K562 (cell line): ENCODE measurements at regions not wholly inside any gene's neighbourhood (a gene's known extent, or its start where the extent isn't known, plus 50 kb on each side); places are given as distances from the start of the nearest gene placed in this dataset.

Experiments
- ATAC-seq: fragments of 200-7000 bp; cut with Tn5 transposase; 3 replicates; pipeline ENCODE4 v1.9.1; 2020; ENCODE audit warnings: moderate library complexity
- BruUV-seq: library from RNA; stranded (reverse); fragments of 400-500 nt; replicated peaks from 2 replicates; lab custom pipeline; 2021; lab: Mats Ljungman, UMichigan
- CTCF ChIA-PET: fragments of 300-600 bp; formaldehyde crosslinking; extraction: SDS; loops from one replicate; lab custom pipeline; 2021; ENCODE audit warnings: low intra/inter-chr PET ratio; lab: Yijun Ruan, JAX
- POLR2A ChIA-PET: fragments of 300-600, 350-650 bp; sonication (Branson Sonifier 250); formaldehyde crosslinking; extraction: SDS; loops from one replicate; lab custom pipeline; 2021; ENCODE audit warnings: antibody characterized with exemption, inconsistent platforms; lab: Yijun Ruan, JAX
- DNase-seq, 4 experiments: peaks; one replicate each; pipeline versions ENCODE4 v3.0.0 to v3.0.0-alpha.2; 2011 to 2018; ENCODE audit warnings: low spot score in 3 of 4, mixed read lengths in 3 of 4; ENCODE audit errors: extremely low read depth in 1 of 4
- FAIRE-seq: peaks from 2 replicates; lab custom pipeline; 2011; peaks lifted over from hg19 to GRCh38; lab: Jason Lieb, UNC
- H2AFZ ChIP-seq: 2 replicates; pipeline ENCODE4 v1.6.0; 2011; ENCODE audit warnings: low read depth, low read length, control low read depth, inconsistent platforms
- H3K27ac ChIP-seq: fragments of 200-600 bp; 3 replicates; pipeline ENCODE4 v1.8.0; 2011; ENCODE audit warnings: low read depth, mild to moderate bottlenecking, control low read depth, inconsistent platforms, low read length, moderate library complexity, mixed read lengths; ENCODE audit errors: extremely low read depth
- H3K27me3 ChIP-seq, 2 experiments: fragments of 300-600 bp in 1 of 2; 2 replicates in 1 of 2; 3 replicates in 1 of 2; pipeline versions ENCODE4 v1.6.0 to v1.8.0; 2011; ENCODE audit warnings: inconsistent platforms in 2 of 2, low read length in 2 of 2, mild to moderate bottlenecking in 1 of 2, mixed read lengths in 1 of 2, moderate library complexity in 1 of 2; ENCODE audit not compliant: control insufficient read depth in 2 of 2, insufficient read depth in 2 of 2
- H3K36me3 ChIP-seq: fragments of 300-600 bp; 3 replicates; pipeline ENCODE4 v1.8.0; 2011; ENCODE audit warnings: mild to moderate bottlenecking, low read length, inconsistent platforms; ENCODE audit not compliant: control insufficient read depth, insufficient read depth
- H3K4me1 ChIP-seq, 2 experiments: fragments of 200-600 bp in 1 of 2; replicated peaks in 1 of 2; 2 replicates in 1 of 2; 3 replicates in 1 of 2; pipeline versions ENCODE4 v1.5.1 to v1.8.0; 2011; ENCODE audit warnings: inconsistent platforms in 2 of 2, low read length in 2 of 2, mild to moderate bottlenecking in 1 of 2, mixed read lengths in 1 of 2, moderate library complexity in 1 of 2; ENCODE audit not compliant: control insufficient read depth in 2 of 2, insufficient read depth in 2 of 2
- H3K4me2 ChIP-seq: 2 replicates; pipeline ENCODE4 v1.6.1; 2011; ENCODE audit warnings: low read length, control low read depth, inconsistent platforms, mixed read lengths; ENCODE audit not compliant: insufficient read depth
- H3K4me3 ChIP-seq: fragments of 200-600 bp; sonication (generic), shearing (Covaris generic); 2 replicates; pipeline ENCODE4 v1.5.1; 2016; ENCODE audit warnings: control low read depth, inconsistent platforms
- H3K79me2 ChIP-seq: fragments of 200-600 bp; 3 replicates; pipeline ENCODE4 v1.8.0; 2011; ENCODE audit warnings: low read length, inconsistent platforms; ENCODE audit not compliant: control insufficient read depth, insufficient read depth
- H3K9ac ChIP-seq, 2 experiments: 2 replicates each; pipeline versions ENCODE4 v1.6.0 to v1.6.1; 2011; ENCODE audit warnings: low read depth in 2 of 2, low read length in 2 of 2, control low read depth in 1 of 2, inconsistent platforms in 1 of 2, mild to moderate bottlenecking in 1 of 2, mixed read lengths in 1 of 2; ENCODE audit not compliant: insufficient read depth in 1 of 2
- H3K9me1 ChIP-seq: one replicate; pipeline ENCODE4 v1.6.0; 2011; ENCODE audit warnings: inconsistent platforms, mild to moderate bottlenecking, low read length, moderate library complexity; ENCODE audit not compliant: control insufficient read depth, insufficient read depth
- H3K9me3 ChIP-seq: replicated peaks from 2 replicates; pipeline ENCODE4 v1.5.1; 2011; ENCODE audit warnings: low read depth, low read length, inconsistent platforms; ENCODE audit not compliant: control insufficient read depth, insufficient read depth
- H4K20me1 ChIP-seq: replicated peaks from 2 replicates; pipeline ENCODE4 v1.6.1; 2011; ENCODE audit warnings: low read length, inconsistent platforms, mixed read lengths; ENCODE audit not compliant: control insufficient read depth, insufficient read depth
- CBFA2T2 ChIP-seq: fragments of 450-650 bp; conservative IDR thresholded peaks from 2 replicates; pipeline ENCODE4 v1.6.1; 2017; ENCODE audit warnings: mild to moderate bottlenecking
- CTCF ChIP-seq, 3 experiments: IDR thresholded peaks in 2 of 3; conservative IDR thresholded peaks in 1 of 3; 2 replicates each; pipeline ENCODE4 v1.5.1; 2011 to 2012; ENCODE audit warnings: low read length in 3 of 3, mild to moderate bottlenecking in 3 of 3, control low read depth in 2 of 3, improper control_type of control experiment in 1 of 3, inconsistent platforms in 1 of 3, low read depth in 1 of 3, mixed read lengths in 1 of 3, moderate library complexity in 1 of 3; ENCODE audit not compliant: insufficient read depth in 2 of 3
- GTF2A2 ChIP-seq: IDR thresholded peaks from 2 replicates; pipeline ENCODE4 v1.6.1; 2016; ENCODE audit warnings: mild to moderate bottlenecking, missing genetic modification characterization, missing compliant biosample characterization
- MED1 ChIP-seq: sonication (generic); formaldehyde crosslinking; IDR thresholded peaks from 2 replicates; pipeline ENCODE4 v1.8.1; 2023; ENCODE audit warnings: missing genetic modification reagents, borderline replicate concordance
- NKRF ChIP-seq: fragments of 450-650 bp; IDR thresholded peaks from 2 replicates; pipeline ENCODE4 v1.6.1; 2016; ENCODE audit warnings: borderline replicate concordance
- PYGO2 ChIP-seq: fragments of 450-650 bp; IDR thresholded peaks from 2 replicates; pipeline ENCODE4 v1.6.1; 2016; ENCODE audit warnings: mild to moderate bottlenecking, missing genetic modification characterization, moderate library complexity, missing compliant biosample characterization
- RBM17 ChIP-seq: fragments of 200-400 bp; formaldehyde crosslinking; IDR thresholded peaks from 2 replicates; pipeline ENCODE4 v1.6.1; 2017; ENCODE audit warnings: low read depth, mild to moderate bottlenecking, low read length, borderline replicate concordance
- SAFB ChIP-seq: fragments of 200-400 bp; formaldehyde crosslinking; IDR thresholded peaks from 2 replicates; pipeline ENCODE4 v1.6.1; 2017; ENCODE audit warnings: low read depth, low read length, borderline replicate concordance
- SIX5 ChIP-seq, 2 experiments: IDR thresholded peaks; 2 replicates each; pipeline ENCODE4 v1.6.1; 2011; ENCODE audit warnings: low read length in 2 of 2, borderline replicate concordance in 1 of 2, low read depth in 1 of 2, mild to moderate bottlenecking in 1 of 2, moderate library complexity in 1 of 2; ENCODE audit not compliant: insufficient read depth in 1 of 2
- SOX6 ChIP-seq: fragments of 450-650 bp; IDR thresholded peaks from 2 replicates; pipeline ENCODE4 v1.6.1; 2014; ENCODE audit warnings: mild to moderate bottlenecking
- TSC22D4 ChIP-seq: fragments of 450-650 bp; IDR thresholded peaks from 2 replicates; pipeline ENCODE4 v1.6.1; 2016; ENCODE audit warnings: missing genetic modification characterization, missing biosample characterization, control low read depth
- YBX1 ChIP-seq: fragments of 450-650 bp; IDR thresholded peaks from 2 replicates; pipeline ENCODE4 v1.7.1; 2016; ENCODE audit warnings: mild to moderate bottlenecking
- YY1 ChIP-seq, 3 experiments: IDR thresholded peaks; 2 replicates each; pipeline ENCODE4 v1.6.1; 2011; ENCODE audit warnings: low read length in 2 of 3, mild to moderate bottlenecking in 2 of 3, moderate library complexity in 2 of 3, borderline replicate concordance in 1 of 3, control low read depth in 1 of 3, low read depth in 1 of 3; ENCODE audit not compliant: insufficient read depth in 3 of 3, insufficient replicate concordance in 2 of 3, control insufficient read depth in 1 of 3, insufficient read length in 1 of 3; ENCODE audit errors: extremely low read depth in 1 of 3
- ZBTB17 ChIP-seq: fragments of 450-650 bp; formaldehyde crosslinking; IDR thresholded peaks from 2 replicates; pipeline ENCODE4 v1.4.0; 2020; ENCODE audit warnings: mild to moderate bottlenecking
- ZNF583 ChIP-seq: fragments of 250-450 bp; sonication (Bioruptor Pico); IDR thresholded peaks from 2 replicates; pipeline ENCODE4 v1.4.0; 2020
- WGBS: fragments of 100-300 bp; shearing (Covaris generic); methylation state at CpG from one replicate; pipeline ENCODE4 v1.1.6; 2016; ENCODE audit warnings: low coverage, mixed read lengths; ENCODE audit not compliant: insufficient coverage; ENCODE audit errors: missing lambda C conversion rate; 5-methylcytosine and 5-hydroxymethylcytosine counted together
- in situ Hi-C: fragments of 300-500 bp; cut with MboI; formaldehyde crosslinking; loops from 4 replicates; pipeline ENCODE4 v1.15.0; 2018; ENCODE audit warnings: inconsistent platforms, mixed read lengths
- intact Hi-C: fragments of 100-400 bp; cut with micrococcal nuclease; formaldehyde crosslinking; loops from 2 replicates; pipeline ENCODE4 v1.14.2; 2022

- TF ChIP-seq PYGO2 (tag) (no peak), NKRF (no peak), RBM17 (no peak), YBX1 (no peak), YY1 (IDR thresholded peaks at IDR 0.05; ENCODE audit: borderline replicate concordance in 1 of 3, control insufficient read depth in 1 of 3, extremely low read depth in 1 of 3, insufficient read depth in 3 of 3, insufficient read length in 1 of 3, insufficient replicate concordance in 2 of 3, low read depth in 1 of 3, low read length in 2 of 3) (no peak), ZNF583 (CRISPR knock-in tag) (no peak), ZBTB17 (CRISPR knock-in tag) (no peak), SOX6 (no peak), CBFA2T2 (no peak), CTCF (IDR thresholded peaks at IDR 0.05 in 2 of 3, conservative IDR thresholded peaks at IDR 0.05 in 1 of 3; ENCODE audit: insufficient read depth in 2 of 3, low read depth in 1 of 3, low read length in 3 of 3) (no peak), MED1 (CRISPR knock-in tag) (no peak), TSC22D4 (no peak), GTF2A2 (no peak), SIX5 (IDR thresholded peaks at IDR 0.05; ENCODE audit: borderline replicate concordance in 1 of 2, insufficient read depth in 1 of 2, low read depth in 1 of 2, low read length in 2 of 2) (no peak), SAFB (no peak)
- TF ChIP-seq, all 486 proteins: peak for 0
- Histone ChIP-seq H3K27me3 (peaks cover 2 to 17% of the 10 kb centered on the region in 2 experiments; a peak in 3 of 5 replicates), H3K9ac (no peak overlapping the region), H3K4me2 (no peak overlapping the region), H3K27ac (no peak overlapping the region), H4K20me1 (no peaks in the 10 kb centered on the region), H2AFZ (no peak overlapping the region), H3K9me3 (no peaks in the 10 kb centered on the region), H3K4me3 (no peak overlapping the region), H3K9me1 (no peaks in the 10 kb centered on the region), H3K4me1 (no peaks in the 10 kb centered on the region), H3K79me2 (no peaks in the 10 kb centered on the region), H3K36me3 (no peaks in the 10 kb centered on the region)
- no TSS peak for BruUV-seq
- ATAC-seq: no peak
- 0% methylated on average over 7 of the region's 7 CpGs for WGBS
- CTCF ChIA-PET: no interaction called here
- in situ Hi-C loops (no loop called here), intact Hi-C loops (no loop called here)
- DNase-seq: no peak
- FAIRE-seq: no peak
- POLR2A ChIA-PET: interaction anchor here (0.6 to 0.8 kb wide), 2 partner anchors 9 to 101 kb away, joined by 3 to 4 read pairs; no protein-coding TSS in a partner anchor
Observed at GRCh38 chr9:107693625-107694326, 204.2 kb upstream of the KLF4 start.
